Activated effector memory CD4-positive, alpha-beta T cell treated with anti-CD3 and anti-CD28 coated beads, Interleukin-2, amount 50 U/mL, for 16 hours (primary cell): ENCODE measurements at regions not wholly inside any gene's neighbourhood (a gene's known extent, or its start where the extent isn't known, plus 50 kb on each side); places are given as distances from the start of the nearest gene placed in this dataset.
"Not testable (repeated sequence)": the region's sequence is repeated elsewhere in the genome, so short reads cannot be mapped to it uniquely, and the experiment has no call there.

Source experiments
- DNase-seq: peaks from one replicate; pipeline ENCODE4 v3.0.0-alpha.2; 2020

GRCh38 chr12:17076811-17077210 lies 470.8 kb upstream of the LMO3 start:
- DNase-seq: no peak

DNA sequence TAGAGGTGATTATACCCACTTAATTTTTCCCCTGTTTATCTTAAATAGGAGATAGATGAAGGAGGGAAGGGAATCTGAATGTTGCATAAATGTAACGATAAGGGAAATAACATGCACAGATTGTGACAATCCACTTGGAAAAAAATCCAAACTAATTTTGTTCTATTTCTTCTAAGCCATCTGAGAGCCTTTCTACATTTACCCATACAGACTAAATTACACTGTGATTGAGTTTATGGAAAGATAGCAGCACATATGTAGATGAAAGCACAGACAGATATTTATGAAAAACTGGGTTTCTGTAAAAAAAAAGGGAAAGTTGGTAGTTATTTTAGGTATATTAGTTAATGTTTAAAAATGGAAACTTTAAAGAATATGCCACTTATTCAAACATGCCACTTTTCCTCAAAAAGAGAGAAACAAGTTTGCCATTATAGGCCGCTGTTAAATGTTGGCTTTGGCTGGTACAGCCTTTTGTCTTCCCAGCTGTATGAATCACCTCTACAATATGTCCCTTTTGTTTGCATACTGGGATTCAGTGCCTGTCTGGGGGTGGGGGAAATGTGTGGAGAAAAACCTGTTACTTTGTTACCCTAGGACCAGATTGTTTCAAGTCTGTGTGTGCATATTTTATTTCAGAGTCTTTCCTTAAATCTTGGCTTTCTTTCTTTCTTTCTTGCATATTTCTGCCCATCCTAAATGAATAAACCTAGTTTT lies 470.2 kb upstream of the LMO3 start:
- DNase-seq: no peak

GRCh38 chr12:17064834-17065233 lies 458.9 kb upstream of the LMO3 start:
- DNase-seq: no peak

DNA sequence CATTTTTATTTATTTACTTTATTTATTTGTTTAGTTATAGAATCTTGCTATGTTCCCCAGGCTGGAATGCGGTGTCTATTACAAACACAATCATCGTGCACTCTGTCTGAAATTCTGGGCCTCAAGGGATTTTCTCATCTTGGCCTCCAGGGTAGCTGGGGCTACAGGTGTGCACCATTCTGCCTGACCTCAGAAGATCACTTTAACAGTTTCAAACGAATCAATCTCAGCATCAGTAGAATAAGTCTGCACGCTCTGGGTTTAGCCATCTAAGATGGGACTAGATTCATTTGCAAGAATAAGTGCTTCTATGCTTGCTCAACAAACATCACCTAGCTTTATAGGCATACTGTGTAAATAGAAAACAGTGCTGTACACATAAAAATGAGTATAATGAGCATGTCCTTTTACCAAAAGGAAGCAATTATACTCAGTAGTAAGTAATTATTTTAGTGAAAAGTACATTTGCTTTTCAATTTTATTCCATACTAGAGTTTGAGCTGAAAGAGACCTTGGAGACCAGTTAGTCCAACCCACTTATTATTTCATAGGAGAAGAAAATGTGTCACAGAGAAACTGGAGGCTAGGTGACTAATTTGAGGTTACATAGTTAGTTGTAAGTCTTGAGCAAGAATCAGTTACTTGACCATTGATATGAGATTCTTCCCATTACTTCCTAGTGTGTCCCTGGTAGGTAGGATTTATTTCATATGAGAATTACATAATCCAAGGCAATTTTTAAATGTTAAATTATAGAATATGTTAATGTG lies 456.5 kb upstream of the LMO3 start:
- DNase-seq: no peak

- no peak for DNase-seq
Observed at GRCh38 chr12:17060260-17060659, 454.3 kb upstream of the LMO3 start.

DNA sequence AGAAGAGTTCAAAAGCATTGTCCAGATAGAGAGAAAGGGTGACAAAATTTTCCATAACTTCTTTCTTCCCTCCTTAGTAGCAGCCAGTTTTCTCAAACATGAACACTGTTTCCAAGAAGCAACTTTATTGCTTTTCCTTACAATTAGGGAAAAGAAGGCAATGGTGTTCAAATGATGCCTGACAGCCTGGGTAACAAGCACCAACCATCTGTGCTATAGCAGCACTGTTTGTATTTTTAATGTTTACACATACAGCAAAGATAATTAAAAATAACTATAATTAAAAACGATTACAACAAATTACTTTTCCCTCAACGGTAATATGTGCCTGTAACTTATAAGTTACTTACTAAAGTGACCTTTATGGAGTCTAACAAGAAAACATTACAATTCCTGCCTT lies 450.6 kb upstream of the LMO3 start:
- no peak for DNase-seq

- DNase-seq: no peak
Observed at GRCh38 chr12:17038923-17039322, 433.0 kb upstream of the LMO3 start.

DNA sequence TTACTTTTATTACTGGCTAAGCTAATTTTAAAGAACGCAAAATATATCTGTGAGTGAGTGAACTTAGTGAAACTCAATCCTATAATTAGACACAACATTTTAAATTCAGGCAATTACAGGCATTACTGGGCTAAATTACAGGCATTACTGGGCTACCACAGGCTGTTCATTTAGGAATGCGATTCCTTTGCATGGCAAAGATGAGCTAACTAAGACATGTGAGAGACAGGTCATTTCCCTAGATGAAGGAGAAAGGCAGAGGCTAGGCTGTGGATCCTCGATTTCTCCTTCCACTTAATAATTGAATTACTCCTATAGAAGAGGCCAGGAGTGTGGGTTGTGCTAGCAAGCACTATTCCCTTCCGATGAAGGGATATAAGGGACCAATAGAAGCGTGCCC lies 429.4 kb upstream of the LMO3 start:
- DNase-seq: no peak

GRCh38 chr12:17030338-17030737 lies 424.4 kb upstream of the LMO3 start:
- DNase-seq: no peak

DNA sequence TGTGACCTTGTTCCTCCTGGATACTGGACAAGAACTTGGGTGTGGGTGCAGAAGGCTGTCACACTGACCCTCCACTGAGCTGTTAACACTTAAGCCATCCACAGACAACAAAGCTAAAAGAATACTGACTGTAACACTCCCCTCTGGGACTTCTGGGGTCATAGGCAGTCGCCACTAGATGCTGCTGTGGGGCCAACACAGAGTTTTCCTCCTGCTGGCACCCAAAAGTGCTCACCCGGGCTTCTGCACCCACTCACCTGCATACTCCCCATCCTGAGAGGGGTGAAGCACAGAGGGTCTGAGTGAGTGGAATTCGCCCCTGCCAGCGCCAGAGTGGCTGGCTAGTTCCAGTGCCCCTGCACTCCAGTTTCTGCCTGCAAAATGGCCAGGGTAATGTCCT lies 422.4 kb upstream of the LMO3 start:
- DNase-seq: no peak

GRCh38 chr12:17025424-17025823 lies 419.5 kb upstream of the LMO3 start:
- not testable (repeated sequence) for DNase-seq

- no peak for DNase-seq
Observed at GRCh38 chr12:17020765-17021164, 414.8 kb upstream of the LMO3 start.

DNA sequence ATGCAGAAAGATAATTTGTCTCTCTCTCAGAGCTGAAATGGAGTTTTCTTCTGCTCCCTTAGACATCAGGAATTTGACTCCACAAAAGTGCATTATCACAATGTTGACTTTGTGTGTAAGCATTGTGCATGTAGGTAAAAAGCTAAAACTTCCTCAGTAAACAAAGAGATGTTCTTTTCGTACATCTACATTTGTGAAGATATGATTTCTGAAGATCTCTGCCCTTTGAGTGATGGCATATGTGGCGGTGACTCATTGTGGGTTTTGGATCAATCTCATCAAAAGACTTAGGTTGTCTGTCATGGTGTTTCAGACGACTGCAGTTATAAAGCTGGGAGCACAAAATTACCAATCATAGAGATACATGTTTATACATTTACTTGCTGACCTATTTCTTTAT lies 411.4 kb upstream of the LMO3 start:
- no peak for DNase-seq

DNA sequence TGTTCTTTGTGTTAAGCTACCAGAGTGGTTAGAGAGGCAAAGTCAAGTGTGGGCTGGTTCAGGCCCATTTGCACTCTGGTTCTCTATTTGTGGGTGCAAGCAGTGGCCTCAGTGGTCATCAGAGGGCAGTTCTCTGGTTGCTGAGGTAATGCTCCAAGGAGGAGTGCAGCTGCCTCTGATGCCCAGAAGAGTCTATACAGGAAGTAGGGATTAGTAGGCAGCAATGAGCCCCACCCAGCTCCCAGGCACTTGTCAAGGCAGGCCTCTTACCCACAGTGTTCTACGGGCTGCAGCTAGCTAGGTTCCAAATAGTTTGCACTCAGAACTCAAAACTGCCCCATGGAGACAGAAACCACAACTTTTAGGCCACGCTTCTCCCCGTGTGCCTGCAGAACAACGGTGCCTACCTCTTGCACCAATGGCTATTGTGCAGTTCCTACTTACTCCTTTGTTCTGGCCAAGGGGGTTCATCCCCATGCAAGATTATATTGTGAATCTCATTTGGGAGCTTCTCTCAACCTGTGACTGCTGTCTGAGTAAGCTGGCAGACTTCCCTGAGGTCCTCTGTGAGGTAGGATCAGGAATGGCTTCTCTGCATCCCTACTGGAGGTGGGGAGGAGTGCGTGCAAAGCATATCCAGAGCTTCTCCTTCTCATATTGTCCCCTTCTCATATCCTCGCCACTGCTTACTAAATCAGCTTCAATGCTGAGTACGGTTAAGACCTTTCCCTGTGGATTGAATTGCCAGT lies 410.3 kb upstream of the LMO3 start:
- DNase-seq: no peak

- DNase-seq: no peak
Observed at GRCh38 chr12:17015501-17015900, 409.5 kb upstream of the LMO3 start.

GRCh38 chr12:17007442-17008040 lies 401.6 kb upstream of the LMO3 start:
- not testable (repeated sequence) for DNase-seq

DNA sequence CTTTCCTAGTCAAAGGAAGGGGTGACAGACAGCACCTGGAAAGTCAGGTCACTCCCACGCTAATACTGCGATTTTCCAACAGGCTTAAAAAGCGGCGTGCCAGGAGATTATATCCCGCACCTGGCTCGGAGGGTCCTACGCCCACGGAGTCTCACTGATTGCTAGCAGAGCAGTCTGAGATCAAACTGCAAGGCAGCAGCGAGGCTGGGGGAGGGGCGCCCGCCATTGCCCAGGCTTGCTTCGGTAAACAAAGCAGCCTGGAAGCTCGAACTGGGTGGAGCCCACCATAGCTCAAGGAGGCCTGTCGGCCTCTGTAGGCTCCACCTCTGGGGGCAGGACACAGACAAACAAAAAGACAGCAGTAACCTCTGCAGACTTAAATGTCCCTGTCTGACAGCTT lies 392.6 kb upstream of the LMO3 start:
- not testable (repeated sequence) for DNase-seq

GRCh38 chr12:16984484-16984883 lies 378.5 kb upstream of the LMO3 start:
- DNase-seq: no peak

GRCh38 chr12:16972923-16973770 lies 367.2 kb upstream of the LMO3 start:
- DNase-seq: no peak

- no peak for DNase-seq
Observed at GRCh38 chr12:16962889-16963288, 356.9 kb upstream of the LMO3 start.

- no peak for DNase-seq
Observed at GRCh38 chr12:16955083-16955657, 349.2 kb upstream of the LMO3 start.
